ENCODE measurements at regions not wholly inside any gene's neighbourhood (a gene's known extent, or its start where the extent isn't known, plus 50 kb on each side); places are given as distances from the start of the nearest gene placed in this dataset.
"Not testable (repeated sequence)": the region's sequence is repeated elsewhere in the genome, so short reads cannot be mapped to it uniquely, and the experiment has no call there.

DNA sequence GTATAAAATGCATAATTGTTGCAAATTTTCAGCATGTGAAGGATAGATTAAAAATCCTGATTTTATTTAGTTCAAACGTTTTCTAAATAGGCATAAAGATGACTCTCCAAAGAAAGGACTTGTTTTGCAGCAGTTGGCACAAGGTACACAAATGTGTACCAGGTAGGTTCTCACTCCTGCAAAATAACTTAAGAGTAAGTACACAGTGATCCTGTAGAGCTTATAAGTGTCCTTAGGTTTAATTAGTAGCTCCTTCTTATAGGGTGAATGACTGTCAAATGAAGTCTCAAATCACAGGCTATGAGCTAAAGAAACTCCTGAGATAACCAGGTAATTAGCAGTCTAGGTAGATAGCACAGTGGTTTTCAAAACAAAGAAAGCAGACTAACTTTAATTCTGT lies 330.6 kb upstream of the MDGA2 start:
- DNase-seq (ENCODE audit: low read depth), result no peak

DNA sequence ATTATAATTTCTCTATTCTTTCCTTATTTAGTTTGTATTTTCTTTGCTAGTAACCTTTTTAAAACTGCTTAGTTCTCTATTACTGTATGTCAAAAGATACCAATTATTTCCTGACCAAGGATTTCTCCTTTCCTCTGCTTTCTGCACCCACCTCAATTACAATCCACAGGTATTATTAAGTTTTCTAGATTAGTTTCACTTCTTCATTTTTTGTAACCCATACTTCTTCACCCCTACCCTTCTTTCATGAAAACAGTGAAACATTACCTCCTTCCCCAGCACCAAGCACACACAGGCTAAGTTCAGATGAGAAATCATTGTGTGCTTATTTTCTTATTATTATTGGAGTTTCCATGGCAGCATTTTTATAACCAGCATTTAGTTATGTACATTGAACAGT lies 318.5 kb upstream of the MDGA2 start:
- no peak for DNase-seq (ENCODE audit: low read depth)

DNA sequence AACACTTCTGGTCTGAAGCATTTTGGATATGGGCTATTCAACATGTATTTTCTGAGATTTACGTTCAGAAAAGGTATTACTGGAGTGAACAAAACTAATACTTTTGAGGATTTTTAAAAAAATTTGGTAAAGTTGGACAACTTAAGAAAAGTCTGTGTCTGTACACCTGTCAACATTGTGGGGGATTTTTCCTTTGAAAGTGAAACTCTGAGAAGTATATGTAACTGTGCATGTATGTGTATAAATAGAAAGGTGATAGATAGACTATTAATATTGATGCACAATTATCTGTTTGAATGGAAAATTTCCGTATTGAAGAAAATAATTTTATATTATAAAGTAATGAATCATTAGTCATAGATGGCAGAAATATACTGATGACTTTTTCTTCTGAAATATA lies 312.8 kb upstream of the MDGA2 start:
- no peak for DNase-seq (ENCODE audit: low read depth)

DNA sequence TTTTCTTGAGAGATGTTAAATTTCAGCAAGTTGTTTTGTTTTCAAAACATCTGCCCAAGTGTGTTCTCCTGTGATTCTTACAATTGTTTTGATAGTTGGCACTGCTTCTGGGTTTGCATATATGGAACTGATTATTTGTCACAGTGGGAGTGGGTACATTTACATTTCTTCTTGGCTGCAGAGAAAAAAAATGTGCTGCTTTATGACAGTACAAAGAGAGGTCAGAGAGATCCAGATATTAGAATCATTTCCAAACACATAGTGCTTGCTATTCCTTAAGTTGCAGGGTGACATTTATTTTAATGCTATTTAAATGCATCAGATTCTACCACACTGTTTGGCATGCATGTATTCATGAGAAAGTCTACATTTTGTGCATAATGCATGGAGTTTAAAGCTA lies 303.5 kb upstream of the MDGA2 start:
- DNase-seq (ENCODE audit: low read depth), result no peak

DNA sequence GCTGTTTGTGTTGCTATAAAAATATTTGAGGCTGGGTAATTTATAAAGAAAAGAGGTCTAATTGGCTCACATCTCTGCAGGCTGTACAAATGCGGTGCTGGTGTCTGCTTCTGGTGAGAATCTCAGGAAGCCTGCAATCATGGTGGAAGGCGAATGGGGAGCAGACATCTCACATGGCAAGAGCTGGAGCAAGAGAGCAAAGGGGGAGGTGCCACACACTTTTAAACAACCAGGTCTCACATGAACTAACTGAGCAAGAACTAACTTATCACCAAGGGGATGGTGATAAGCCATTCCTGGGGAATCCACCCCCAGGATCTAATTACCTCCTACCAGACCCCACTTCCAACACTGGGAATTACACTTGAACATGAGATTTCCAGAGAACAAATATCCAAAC lies 300.7 kb upstream of the MDGA2 start:
- DNase-seq (ENCODE audit: low read depth), result no peak

DNA sequence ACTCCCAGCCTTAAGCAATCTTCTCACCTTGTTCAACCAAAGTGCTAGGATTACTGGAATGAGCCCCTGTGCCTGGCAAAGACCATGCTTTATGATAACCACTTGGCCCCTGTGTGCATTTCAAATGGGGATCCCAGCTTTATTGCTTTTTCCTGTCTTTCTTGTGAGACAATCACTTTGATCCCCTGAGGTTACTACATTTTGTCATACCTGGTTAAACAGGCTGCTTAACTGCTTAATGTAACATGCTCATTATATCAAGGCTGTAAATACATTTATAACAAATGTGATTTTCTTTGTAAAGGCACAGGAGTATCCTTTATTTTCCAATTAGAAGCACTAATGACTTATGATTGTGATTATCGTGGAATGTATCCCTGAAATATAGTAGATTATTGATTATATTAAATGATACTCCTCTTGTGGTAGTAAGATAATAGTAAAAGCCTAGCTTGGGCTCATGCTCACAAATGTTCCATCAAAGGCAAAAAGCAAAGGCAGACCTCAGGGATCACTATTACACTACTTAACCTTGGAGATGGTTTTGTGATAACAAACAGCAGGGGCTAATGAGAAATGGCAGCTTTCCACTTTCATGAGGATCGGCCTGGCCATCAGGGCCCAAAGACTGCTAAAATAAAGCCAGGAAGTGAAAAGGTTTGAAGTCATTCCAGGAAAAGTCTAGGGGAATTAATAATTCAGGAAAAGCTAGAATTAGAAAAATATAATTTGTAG lies 290.8 kb upstream of the MDGA2 start:
- DNase-seq (ENCODE audit: low read depth), result no peak

DNA sequence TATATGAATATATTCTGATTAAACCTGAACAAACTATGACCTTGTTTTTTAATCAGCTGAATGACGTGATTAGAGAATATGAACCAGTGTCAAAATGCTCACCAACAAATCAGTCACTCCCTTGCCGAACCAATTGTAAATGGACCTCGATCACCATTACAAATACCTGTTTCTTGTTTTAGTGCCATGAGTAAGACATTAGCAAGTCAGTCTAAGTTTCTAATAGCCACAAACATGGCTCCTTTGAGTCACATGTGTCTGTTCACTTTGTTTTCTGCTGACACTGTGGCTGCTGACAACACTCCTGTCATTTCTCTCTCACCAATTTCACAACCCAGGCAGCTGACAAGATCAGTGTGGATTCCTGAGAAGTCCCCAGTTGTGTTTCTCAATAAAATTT lies 286.2 kb upstream of the MDGA2 start:
- DNase-seq (ENCODE audit: low read depth), result no peak

DNA sequence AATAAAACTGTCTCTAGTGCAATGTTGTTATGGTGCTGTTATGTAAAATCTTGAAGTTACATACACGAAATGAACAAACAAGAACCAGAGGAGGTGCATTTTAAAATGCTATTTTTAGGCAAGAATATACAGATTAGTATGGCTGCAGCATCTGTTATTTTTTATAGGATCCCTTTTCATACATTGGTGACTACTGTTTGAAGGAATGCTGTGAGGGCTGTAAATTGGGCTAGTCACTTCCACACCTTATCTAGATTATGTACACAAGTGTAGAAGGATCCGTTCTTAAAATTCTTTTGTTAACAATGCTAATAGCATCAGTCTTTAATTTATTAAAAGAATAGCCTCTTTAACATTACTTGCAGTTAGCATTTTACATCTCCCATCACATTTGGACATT lies 284.3 kb upstream of the MDGA2 start:
- no peak for DNase-seq (ENCODE audit: low read depth)

DNA sequence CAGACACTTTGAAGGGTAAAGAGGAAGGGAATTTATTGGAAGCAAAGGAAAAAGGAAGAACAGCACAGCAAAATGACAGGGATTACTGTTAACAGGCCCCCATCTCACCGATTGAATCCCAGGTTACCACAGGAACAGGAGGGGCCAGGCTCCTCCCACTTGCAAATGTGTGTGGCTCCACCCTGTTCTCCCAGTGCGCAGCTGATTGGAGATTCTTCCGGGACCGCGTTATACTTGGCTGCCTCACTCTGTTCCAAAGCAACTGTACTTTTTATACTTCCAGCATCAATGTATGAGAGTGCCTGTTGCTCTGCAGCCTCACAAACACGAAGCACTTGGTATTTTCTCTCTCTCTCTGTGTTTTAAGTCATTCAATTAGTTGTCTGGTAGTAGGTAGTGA lies 273.6 kb upstream of the MDGA2 start:
- no peak for DNase-seq (ENCODE audit: low read depth)

DNA sequence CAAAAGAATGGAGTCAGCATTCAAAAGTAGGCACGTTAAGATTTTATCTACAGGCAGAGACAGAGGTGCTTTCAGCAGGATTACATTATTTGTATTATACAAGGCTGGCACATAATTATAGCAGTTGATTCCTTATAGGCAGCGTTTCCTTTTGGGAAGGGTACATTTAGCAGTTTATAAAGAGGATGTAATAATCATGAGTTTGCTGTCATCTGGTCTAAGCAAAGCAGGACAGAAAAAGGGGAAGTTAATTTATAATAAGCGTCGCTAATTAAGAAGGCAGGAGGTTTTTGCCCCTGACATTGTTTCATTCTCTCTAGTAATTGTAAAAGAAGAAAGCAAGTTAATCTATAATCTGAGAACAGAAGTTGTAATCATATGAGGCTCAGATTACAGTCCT lies 259.9 kb upstream of the MDGA2 start:
- no peak for DNase-seq (ENCODE audit: low read depth)

DNA sequence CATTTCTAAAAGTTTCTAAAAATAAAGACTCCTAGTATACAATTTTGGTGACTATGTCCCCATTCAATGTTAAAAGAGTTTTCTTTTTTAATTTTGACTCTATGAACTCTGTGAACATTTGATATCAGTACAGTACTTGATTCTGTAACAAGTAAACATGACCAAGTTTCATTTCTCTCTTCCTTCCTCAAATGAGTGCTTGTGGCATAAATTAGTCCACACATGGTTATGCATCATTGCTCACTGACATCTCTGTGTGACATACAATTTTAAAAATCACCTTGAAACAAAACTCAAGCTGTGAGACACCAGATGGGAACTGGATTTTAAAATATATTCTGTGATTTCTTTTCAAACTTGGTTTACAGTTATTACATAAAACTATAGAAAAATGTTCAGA lies 253.9 kb upstream of the MDGA2 start:
- DNase-seq (ENCODE audit: low read depth), result no peak

DNA sequence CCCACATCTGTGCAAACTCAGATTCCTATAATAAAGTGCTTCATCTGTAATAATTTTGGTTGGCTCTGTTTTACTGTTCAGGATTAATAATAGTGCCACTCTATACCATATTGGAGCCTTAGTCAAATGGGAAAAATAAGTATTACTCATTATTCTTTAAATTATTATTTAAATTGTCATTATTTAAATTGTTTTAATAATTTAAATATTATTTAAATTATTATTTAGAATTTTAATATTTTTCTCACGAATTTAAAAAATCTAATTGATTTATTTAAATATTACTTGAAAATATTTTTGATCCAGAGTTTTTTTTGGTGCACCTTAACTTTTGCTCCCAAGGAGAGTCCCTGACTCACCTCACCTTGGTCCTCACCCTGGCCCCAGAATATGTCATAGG lies 245.7 kb upstream of the MDGA2 start:
- no peak for DNase-seq (ENCODE audit: low read depth)

DNA sequence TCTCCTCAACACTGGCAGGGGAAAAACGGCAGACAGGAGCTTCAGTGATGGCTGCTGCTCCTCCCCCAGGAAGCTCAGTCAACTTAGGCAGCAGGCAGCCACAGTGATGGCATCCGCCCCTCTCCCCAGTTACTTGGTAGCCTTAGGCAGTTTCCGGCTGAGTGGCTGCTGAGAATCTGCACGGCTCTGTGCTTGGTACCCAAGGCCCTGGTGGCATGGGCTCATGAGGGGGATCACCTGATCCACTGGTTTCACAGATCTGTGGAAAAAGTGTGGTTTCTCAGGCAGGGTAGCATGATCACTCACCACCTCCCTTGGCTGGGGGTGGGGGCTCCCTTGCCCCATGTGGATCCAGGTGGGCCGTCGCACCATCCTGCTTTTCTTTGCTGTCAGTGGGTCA lies 244.6 kb upstream of the MDGA2 start:
- no peak for DNase-seq (ENCODE audit: low read depth)

DNA sequence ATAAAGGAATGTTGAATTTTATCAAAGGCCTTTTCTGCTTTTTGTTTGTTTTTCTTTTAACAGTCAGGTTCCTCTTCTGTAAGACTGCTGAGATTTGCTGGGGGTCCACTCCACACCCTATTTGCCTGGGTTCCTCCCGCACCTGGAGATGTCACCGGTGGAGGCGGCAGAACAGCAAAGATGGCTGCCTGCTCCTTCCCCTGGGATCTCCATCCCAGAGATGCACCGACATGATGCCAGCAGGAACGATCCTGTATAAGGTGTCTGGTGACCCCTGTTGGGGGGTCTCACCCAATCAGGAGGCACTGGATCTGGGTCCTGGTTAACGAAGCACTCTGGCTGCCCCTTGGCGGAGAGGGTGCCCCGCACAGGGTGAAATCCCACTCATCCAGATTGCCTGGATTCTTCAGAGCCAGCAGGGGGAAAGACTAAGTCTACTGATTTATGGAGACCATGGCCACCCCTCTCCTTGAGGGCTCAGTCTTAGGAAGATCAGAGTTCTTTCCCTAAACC lies 244.0 kb upstream of the MDGA2 start:
- no peak for DNase-seq (ENCODE audit: low read depth)

DNA sequence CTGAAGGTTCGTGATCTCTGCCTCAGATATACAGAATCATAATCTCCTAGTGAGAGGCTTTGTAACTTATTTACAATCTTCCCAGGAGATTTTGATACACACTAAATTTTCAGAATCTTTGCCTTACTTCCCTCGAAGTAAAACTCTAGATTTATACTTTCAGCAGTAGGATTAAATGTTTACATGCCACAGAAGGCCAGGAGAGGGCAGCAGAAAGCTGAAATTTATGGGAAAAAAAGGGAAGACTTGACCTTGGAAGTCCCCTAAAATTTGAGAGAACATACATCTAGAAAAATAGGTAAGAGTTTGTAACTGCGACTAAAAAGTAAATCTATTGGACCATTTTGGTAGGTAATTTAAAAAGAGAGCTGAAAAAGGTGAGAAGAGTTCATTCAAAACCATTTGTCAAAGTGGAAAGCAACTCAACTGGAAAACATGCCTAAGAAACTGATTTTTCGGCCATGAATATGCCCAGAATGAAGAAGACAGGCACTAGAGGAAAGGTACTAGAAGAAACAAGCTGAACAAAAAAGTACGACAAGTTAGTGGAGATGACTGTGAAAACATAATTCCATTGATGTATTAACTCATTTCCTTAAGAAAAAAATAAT lies 242.0 kb upstream of the MDGA2 start:
- DNase-seq (ENCODE audit: low read depth), result no peak

DNA sequence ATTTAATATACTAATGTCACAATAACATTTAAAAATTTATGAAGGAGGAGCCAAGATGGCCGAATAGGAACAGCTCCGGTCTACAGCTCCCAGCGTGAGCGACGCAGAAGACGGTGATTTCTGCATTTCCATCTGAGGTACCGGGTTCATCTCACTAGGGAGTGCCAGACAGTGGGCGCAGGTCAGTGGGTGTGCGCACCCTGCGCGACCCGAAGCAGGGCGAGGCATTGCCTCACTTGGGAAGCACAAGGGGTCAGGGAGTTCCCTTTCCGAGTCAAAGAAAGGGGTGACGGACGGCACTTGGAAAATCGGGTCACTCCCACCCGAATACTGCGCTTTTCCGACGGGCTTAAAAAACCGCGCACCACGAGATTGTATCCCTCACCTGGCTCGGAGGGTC lies 225.7 kb upstream of the MDGA2 start:
- DNase-seq (ENCODE audit: low read depth), result not testable (repeated sequence)

DNA sequence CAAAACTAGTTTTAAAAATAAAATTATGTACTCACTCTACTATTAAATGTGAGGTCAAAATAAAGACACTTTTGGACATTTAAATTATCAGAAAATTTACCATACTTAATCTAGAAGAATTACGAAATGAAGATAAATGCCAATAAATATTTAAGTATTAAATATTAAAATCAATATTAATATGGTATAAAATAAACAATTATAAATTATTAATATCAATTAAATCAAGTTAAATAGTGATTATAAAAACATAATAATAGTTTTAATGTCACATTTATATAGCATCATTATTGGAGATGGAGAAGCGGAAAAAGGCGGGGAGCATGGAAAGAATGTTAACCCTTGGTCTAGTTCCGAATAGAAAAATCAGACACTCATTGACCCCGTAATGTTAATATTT lies 224.3 kb upstream of the MDGA2 start:
- DNase-seq (ENCODE audit: low read depth), result no peak

DNA sequence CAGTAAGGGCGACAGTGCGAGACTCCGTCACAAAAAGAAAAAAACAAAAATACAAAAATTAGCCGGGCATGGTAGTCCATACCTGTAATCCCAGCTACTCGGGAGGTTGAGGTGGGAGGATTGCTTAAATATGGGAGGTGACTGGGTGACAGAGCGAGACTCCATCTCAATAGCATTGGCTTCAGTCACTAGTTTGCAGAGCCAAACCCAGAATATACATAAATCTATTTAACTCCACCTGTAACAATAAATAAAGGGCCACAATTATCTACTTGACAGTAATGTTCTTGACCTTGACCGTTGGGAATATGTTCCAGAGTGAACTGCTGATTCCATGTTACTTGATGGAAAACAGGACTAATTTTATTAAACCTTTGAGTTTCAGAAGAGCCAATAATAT lies 198.9 kb upstream of the MDGA2 start:
- no peak for DNase-seq (ENCODE audit: low read depth)

DNA sequence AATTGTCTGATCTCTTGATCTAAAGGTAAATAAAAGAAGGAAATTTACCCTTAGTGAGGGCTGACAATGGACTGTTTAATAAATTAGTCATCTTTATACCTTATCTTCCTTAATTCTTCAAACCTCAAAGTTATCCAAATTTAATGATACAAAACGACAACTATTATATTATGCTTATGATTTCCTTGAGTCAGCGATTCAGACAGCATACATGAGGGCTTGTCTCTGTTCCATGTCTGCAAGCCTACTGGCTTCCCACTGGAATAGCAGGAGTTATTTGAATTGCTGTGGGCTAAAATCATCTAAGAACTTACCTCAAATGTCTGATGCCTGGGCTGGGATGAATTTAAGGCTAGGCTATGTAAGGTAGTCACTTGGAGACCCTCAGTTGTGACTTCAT lies 197.2 kb upstream of the MDGA2 start:
- DNase-seq (ENCODE audit: low read depth), result no peak

DNA sequence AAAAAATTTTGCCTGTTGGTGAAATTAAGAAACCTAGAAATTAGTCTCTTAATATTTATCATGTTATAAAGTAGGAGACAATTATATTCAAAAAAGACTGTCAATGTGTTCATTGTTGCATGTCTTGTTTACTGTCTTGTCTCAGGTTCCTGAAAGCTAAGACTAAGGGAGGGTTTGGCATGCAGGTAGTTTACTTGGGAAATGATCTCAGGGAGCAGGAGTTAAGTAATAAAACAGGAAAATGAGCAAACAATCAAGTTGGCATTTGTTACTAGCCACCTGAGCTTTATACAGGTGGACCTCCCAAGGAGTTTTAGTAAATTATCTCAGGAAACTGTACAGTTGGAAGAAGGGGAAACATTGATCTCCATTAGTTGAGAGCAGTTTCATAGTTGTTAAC lies 188.0 kb upstream of the MDGA2 start:
- DNase-seq (ENCODE audit: low read depth), result no peak

DNA sequence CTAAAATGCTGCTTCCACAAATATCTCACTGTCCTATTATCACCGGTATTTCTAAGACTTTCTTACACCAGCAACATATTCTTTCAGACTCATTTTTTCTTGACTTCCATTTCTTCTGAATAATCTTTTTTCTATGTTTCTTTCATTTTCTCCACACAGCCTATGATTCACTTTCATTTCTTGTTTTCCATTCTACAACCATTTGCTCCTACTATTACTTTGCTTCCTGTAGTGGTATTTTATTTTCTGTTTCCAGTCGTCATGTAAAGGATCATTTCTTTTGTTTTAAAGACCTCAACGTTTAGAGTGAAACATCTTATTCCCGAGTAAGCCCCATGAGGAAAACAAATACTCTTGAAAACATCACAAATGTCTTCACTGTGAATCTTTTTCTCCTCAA lies 182.2 kb upstream of the MDGA2 start:
- no peak for DNase-seq (ENCODE audit: low read depth)

DNA sequence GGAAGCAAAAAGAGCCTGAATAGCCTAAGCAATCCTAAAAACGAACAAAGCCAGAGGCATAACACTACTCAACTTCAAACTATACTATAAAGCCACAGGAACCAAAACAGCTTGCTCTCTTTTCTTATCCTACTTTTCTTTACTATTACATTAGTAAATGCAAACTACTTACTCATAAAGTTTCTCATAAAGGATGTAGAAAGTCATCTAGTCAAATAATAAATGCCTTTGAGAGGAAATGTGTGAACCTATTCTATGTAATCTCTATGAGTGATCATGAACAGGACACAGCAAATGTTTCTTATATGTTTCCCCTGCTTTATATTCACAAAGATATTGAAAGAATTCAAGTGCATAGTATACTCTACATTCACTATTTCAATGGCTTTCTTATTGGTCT lies 176.9 kb upstream of the MDGA2 start:
- DNase-seq (ENCODE audit: low read depth), result no peak

DNA sequence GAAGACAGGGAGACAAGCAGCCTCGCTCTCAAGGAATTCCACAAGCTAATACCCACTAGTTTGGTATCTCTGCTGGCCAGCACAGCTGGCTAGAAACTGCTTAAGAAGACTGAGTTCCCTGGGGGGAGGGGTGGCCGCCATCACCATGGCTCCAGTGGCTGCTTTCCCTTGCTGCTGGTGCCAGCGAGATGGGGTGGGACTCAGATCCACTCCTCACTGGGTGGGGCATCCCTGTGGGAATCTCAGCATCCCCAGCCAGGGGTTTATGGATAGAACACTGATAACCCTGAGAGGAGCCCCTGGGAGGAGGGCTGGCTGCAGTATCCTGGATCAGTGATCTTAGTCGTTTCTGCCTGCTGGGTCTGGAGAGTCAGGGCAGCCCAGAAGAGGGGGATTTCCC lies 170.6 kb upstream of the MDGA2 start:
- DNase-seq (ENCODE audit: low read depth), result no peak

DNA sequence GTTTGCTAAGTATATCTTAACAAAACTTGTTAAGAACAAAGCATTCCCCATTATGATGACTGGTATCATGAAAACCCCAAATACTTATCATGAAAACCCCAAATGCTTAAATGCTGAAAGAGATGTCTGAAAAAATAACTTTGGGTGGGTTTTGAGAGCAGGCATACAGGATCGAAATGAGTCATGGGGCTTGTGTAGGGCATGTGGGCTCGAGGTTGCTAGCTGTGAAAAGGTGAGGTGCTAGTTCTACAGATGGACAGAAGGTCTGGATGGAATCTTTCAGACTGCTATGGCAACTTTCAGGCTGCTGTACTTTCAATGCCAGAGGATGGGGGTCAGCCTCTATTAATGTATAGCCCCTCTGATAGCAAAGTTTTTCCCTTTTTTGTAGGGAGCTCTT lies 167.8 kb upstream of the MDGA2 start:
- DNase-seq (ENCODE audit: low read depth), result no peak

Data from GM04504 (cell line).